GM12878 (cell line): ENCODE measurements at regions not wholly inside any gene's neighbourhood (a gene's known extent, or its start where the extent isn't known, plus 50 kb on each side); places are given as distances from the start of the nearest gene placed in this dataset.

Experiments used
- ATAC-seq: fragments of 200-7000 bp; cut with Tn5 transposase; 3 replicates; pipeline ENCODE4 v1.9.1; 2020; ENCODE audit warnings: mild to moderate bottlenecking, moderate library complexity
- BruUV-seq: library from RNA; stranded (reverse); fragments of 400-500 nt; replicated peaks from 2 replicates; lab custom pipeline; 2021; lab: Mats Ljungman, UMichigan
- CTCF ChIA-PET: fragments of 300-600 bp; sonication (Branson Sonifier 250); formaldehyde crosslinking; extraction: SDS; loops from one replicate; lab custom pipeline; 2021; ENCODE audit warnings: inconsistent platforms; lab: Yijun Ruan, JAX
- POLR2A ChIA-PET: fragments of 350-600 bp; formaldehyde crosslinking; extraction: SDS; loops from one replicate; lab custom pipeline; 2021; ENCODE audit warnings: inconsistent platforms; lab: Charles Lee
- RAD21 ChIA-PET: fragments of 300-600 bp; sonication (Branson Sonifier 250); formaldehyde crosslinking; loops from one replicate; lab custom pipeline; 2023; ENCODE audit warnings: antibody characterized with exemption; ENCODE audit not compliant: unreplicated experiment; lab: Charles Lee
- SMC1A ChIA-PET: fragments of 300-600 bp; sonication (Branson Sonifier 250); formaldehyde crosslinking; loops from one replicate; lab custom pipeline; 2023; ENCODE audit not compliant: unreplicated experiment, uncharacterized antibody; lab: Charles Lee
- DNase-seq: peaks from one replicate; pipeline ENCODE4 v3.0.0-alpha.2; 2011; ENCODE audit warnings: low read depth, low spot score
- FAIRE-seq: peaks from 3 replicates; lab custom pipeline; 2011; peaks lifted over from hg19 to GRCh38; lab: Jason Lieb, UNC
- H2AFZ ChIP-seq: 2 replicates; pipeline ENCODE4 v1.6.0; 2011; ENCODE audit warnings: low read depth, low read length, control low read depth; ENCODE audit not compliant: control insufficient read depth
- H3K27ac ChIP-seq: 2 replicates; pipeline ENCODE4 v1.5.1; 2011; ENCODE audit warnings: control low read depth; ENCODE audit not compliant: control insufficient read depth, insufficient read depth
- H3K27me3 ChIP-seq, 2 experiments: replicated peaks in 1 of 2; 2 replicates each; pipeline versions ENCODE4 v1.6.0 to v1.6.1; 2011; ENCODE audit warnings: low read length in 1 of 2; ENCODE audit not compliant: control insufficient read depth in 2 of 2, insufficient read depth in 2 of 2
- H3K36me3 ChIP-seq, 2 experiments: 2 replicates each; pipeline ENCODE4 v1.5.1; 2011; ENCODE audit warnings: low read length in 1 of 2; ENCODE audit not compliant: control insufficient read depth in 2 of 2, insufficient read depth in 2 of 2
- H3K4me1 ChIP-seq: 2 replicates; pipeline ENCODE4 v1.6.1; 2011; ENCODE audit warnings: mild to moderate bottlenecking, low read length, moderate library complexity, mixed read lengths; ENCODE audit not compliant: control insufficient read depth, insufficient read depth
- H3K4me2 ChIP-seq: 2 replicates; pipeline ENCODE4 v1.6.0; 2011; ENCODE audit warnings: control low read depth; ENCODE audit not compliant: control insufficient read depth, insufficient read depth
- H3K4me3 ChIP-seq: fragments of 200-600 bp; sonication (generic); 2 replicates; pipeline ENCODE4 v1.5.1; 2016
- H3K79me2 ChIP-seq: 2 replicates; pipeline ENCODE4 v1.6.0; 2011; ENCODE audit warnings: low read length; ENCODE audit not compliant: control insufficient read depth, insufficient read depth
- H3K9ac ChIP-seq: 2 replicates; pipeline ENCODE4 v1.8.0; 2011; ENCODE audit warnings: low read length, control low read depth, mixed read lengths; ENCODE audit not compliant: control insufficient read depth, insufficient read depth
- H3K9me3 ChIP-seq: replicated peaks from 3 replicates; pipeline ENCODE4 v1.5.1; 2011; ENCODE audit warnings: mild to moderate bottlenecking, low read length; ENCODE audit not compliant: control insufficient read depth, insufficient read depth
- H4K20me1 ChIP-seq: 2 replicates; pipeline ENCODE4 v1.6.0; 2011; ENCODE audit not compliant: control insufficient read depth, insufficient read depth
- BACH1 ChIP-seq: fragments of 450-650 bp; IDR thresholded peaks from 2 replicates; pipeline ENCODE4 v1.6.1; 2017; ENCODE audit warnings: mild to moderate bottlenecking, borderline replicate concordance
- CHD2 ChIP-seq: IDR thresholded peaks from 2 replicates; pipeline ENCODE4 v1.6.1; 2011; ENCODE audit warnings: low read depth, low read length, improper control_type of control experiment, borderline replicate concordance
- CREM ChIP-seq: IDR thresholded peaks from 2 replicates; pipeline ENCODE4 v1.6.1; 2014; ENCODE audit warnings: antibody characterized with exemption, low read depth
- CTCF ChIP-seq, 3 experiments: IDR thresholded peaks in 2 of 3; conservative IDR thresholded peaks in 1 of 3; 2 replicates each; pipeline ENCODE4 v1.5.1; 2011; ENCODE audit warnings: low read depth in 3 of 3, low read length in 3 of 3, mild to moderate bottlenecking in 3 of 3, control low read depth in 2 of 3, moderate library complexity in 2 of 3, inconsistent platforms in 1 of 3, mixed read lengths in 1 of 3; ENCODE audit not compliant: control insufficient read depth in 2 of 3, insufficient read depth in 1 of 3; ENCODE audit errors: extremely low read depth in 1 of 3
- FOXK2 ChIP-seq: fragments of 450-650 bp; IDR thresholded peaks from 2 replicates; pipeline ENCODE4 v1.6.1; 2017; ENCODE audit warnings: mild to moderate bottlenecking, moderate library complexity
- FOXM1 ChIP-seq: IDR thresholded peaks from 2 replicates; pipeline ENCODE4 v1.6.1; 2012; ENCODE audit warnings: low read depth, mild to moderate bottlenecking, inconsistent platforms, low read length, moderate library complexity
- GATAD2B ChIP-seq: fragments of 450-650 bp; conservative IDR thresholded peaks from 2 replicates; pipeline ENCODE4 v1.6.1; 2017; ENCODE audit warnings: low read depth, mild to moderate bottlenecking, moderate library complexity
- IKZF1 ChIP-seq: fragments of 450-650 bp; conservative IDR thresholded peaks from 2 replicates; pipeline ENCODE4 v1.6.1; 2017; ENCODE audit warnings: antibody characterized with exemption, mild to moderate bottlenecking
- MTA2 ChIP-seq: fragments of 450-650 bp; IDR thresholded peaks from 2 replicates; pipeline ENCODE4 v1.6.1; 2016; ENCODE audit warnings: low read depth, mild to moderate bottlenecking, moderate library complexity
- PML ChIP-seq: IDR thresholded peaks from 2 replicates; pipeline ENCODE4 v1.6.1; 2012; ENCODE audit warnings: low read length, inconsistent platforms
- RAD21 ChIP-seq: IDR thresholded peaks from 2 replicates; pipeline ENCODE4 v1.6.1; 2011; ENCODE audit warnings: mild to moderate bottlenecking, low read depth, low read length, moderate library complexity; ENCODE audit not compliant: insufficient read depth
- RFX5 ChIP-seq: IDR thresholded peaks from 2 replicates; pipeline ENCODE4 v1.6.1; 2011; ENCODE audit warnings: low read depth, low read length, improper control_type of control experiment
- SIX5 ChIP-seq: IDR thresholded peaks from 2 replicates; pipeline ENCODE4 v1.6.1; 2011; ENCODE audit warnings: mild to moderate bottlenecking, low read depth, low read length, moderate library complexity; ENCODE audit not compliant: severe bottlenecking
- SREBF1 ChIP-seq: IDR thresholded peaks from 2 replicates; pipeline ENCODE4 v1.6.1; 2012; ENCODE audit warnings: mild to moderate bottlenecking, low read length
- YY1 ChIP-seq: IDR thresholded peaks from 2 replicates; pipeline ENCODE4 v1.6.1; 2011; ENCODE audit warnings: low read depth, mild to moderate bottlenecking, low read length
- WGBS: methylation state at CpG from one replicate; pipeline ENCODE4 v1.1.6; 2016; ENCODE audit warnings: low lambda C conversion rate; ENCODE audit not compliant: insufficient replicate concordance, insufficient coverage; ENCODE audit errors: missing lambda C conversion rate; 5-methylcytosine and 5-hydroxymethylcytosine counted together
- in situ Hi-C: fragments of 300-500 bp; cut with MboI; formaldehyde crosslinking; loops from 9 replicates; pipeline ENCODE4 v1.14.3; 2018; ENCODE audit warnings: mixed read lengths
- intact Hi-C: fragments of 100-400 bp; cut with micrococcal nuclease; formaldehyde crosslinking; loops from one replicate; pipeline ENCODE4 v1.14.2; 2022; ENCODE audit not compliant: unreplicated experiment

GRCh38 chr2:145724311-145724898 lies 1204.5 kb upstream of the ZEB2 start:
- ChIA-PET POLR2A (interaction anchor here (0.7 kb wide), 1 partner anchor 78 kb away, joined by 7 read pairs; no protein-coding TSS in a partner anchor), CTCF (interaction anchor here (0.7 to 1.0 kb wide), 2 partner anchors 28 to 56 kb away, joined by 3 read pairs; no protein-coding TSS in a partner anchor), RAD21 (no interaction called here), SMC1A (no interaction called here)
- TF ChIP-seq GATAD2B (no peak), YY1 (no peak), SIX5 (no peak), CREM (no peak), SREBF1 (no peak), FOXM1 (no peak), MTA2 (no peak), FOXK2 (no peak), BACH1 (no peak), RAD21 (no peak), PML (no peak), CHD2 (no peak), RFX5 (no peak), IKZF1 (no peak), CTCF (IDR thresholded peaks at IDR 0.05 in 2 of 3, conservative IDR thresholded peaks at IDR 0.05 in 1 of 3; ENCODE audit: control insufficient read depth in 2 of 3, extremely low read depth in 1 of 3, insufficient read depth in 1 of 3, low read depth in 3 of 3, low read length in 3 of 3) (no peak)
- 0% methylated on average over 1 of the region's 1 CpG for WGBS
- Histone ChIP-seq H3K9ac (no peak overlapping the region), H2AFZ (no peak overlapping the region), H3K4me1 (no peaks in the 10 kb centered on the region), H3K4me3 (no peak overlapping the region), H3K36me3 (no peaks in the 10 kb centered on the region), H3K27me3 (no peaks in the 10 kb centered on the region; a peak in 1 of 4 replicates), H3K27ac (no peak overlapping the region), H3K4me2 (no peak overlapping the region), H4K20me1 (no peaks in the 10 kb centered on the region), H3K79me2 (no peaks in the 10 kb centered on the region), H3K9me3 (no peaks in the 10 kb centered on the region)
- ATAC-seq, result no peak
- BruUV-seq, result no TSS peak
- intact Hi-C loops, result no loop called here
- no peak for DNase-seq
- no peak for FAIRE-seq
- in situ Hi-C loops, result no loop called here
